Fibroblast of lung (primary cell): ENCODE measurements at regions not wholly inside any gene's neighbourhood (a gene's known extent, or its start where the extent isn't known, plus 50 kb on each side); places are given as distances from the start of the nearest gene placed in this dataset.

Experiments used
- DNase-seq, 2 donors: peaks; one replicate each; pipeline versions ENCODE4 v3.0.0 to v3.0.0-alpha.2; 2010; ENCODE audit warnings: low read depth in 2 of 2
- H2AFZ ChIP-seq: 2 replicates; pipeline ENCODE4 v1.5.1; 2012; ENCODE audit warnings: low read length, control low read depth, inconsistent platforms
- H3K27ac ChIP-seq: 2 replicates; pipeline ENCODE4 v1.5.1; 2011; ENCODE audit warnings: low read length, control low read depth; ENCODE audit not compliant: insufficient read depth
- H3K27me3 ChIP-seq: 2 replicates; pipeline ENCODE4 v1.5.1; 2011; ENCODE audit warnings: mild to moderate bottlenecking, low read length; ENCODE audit not compliant: control insufficient read depth, insufficient read depth
- H3K36me3 ChIP-seq: 2 replicates; pipeline ENCODE4 v1.5.1; 2011; ENCODE audit warnings: low read length; ENCODE audit not compliant: control insufficient read depth, insufficient read depth
- H3K4me1 ChIP-seq: 2 replicates; pipeline ENCODE4 v1.5.1; 2011; ENCODE audit warnings: low read length; ENCODE audit not compliant: control insufficient read depth, insufficient read depth; ENCODE audit errors: extremely low read depth
- H3K4me2 ChIP-seq: 2 replicates; pipeline ENCODE4 v1.5.1; 2011; ENCODE audit warnings: low read length, control low read depth; ENCODE audit not compliant: insufficient read depth; ENCODE audit errors: extremely low read depth
- H3K4me3 ChIP-seq, 4 experiments: fragments of 200-600 bp in 1 of 4; sonication (generic) in 1 of 4; replicated peaks in 1 of 4; 2 replicates each; pipeline ENCODE4 v1.5.1; 2011 to 2016; ENCODE audit warnings: low read length in 4 of 4, low read depth in 3 of 4, mild to moderate bottlenecking in 3 of 4, control low read depth in 2 of 4, inconsistent platforms in 1 of 4, mixed read lengths in 1 of 4; ENCODE audit not compliant: insufficient read depth in 1 of 4; ENCODE audit errors: control extremely low read depth in 1 of 4
- H3K79me2 ChIP-seq: 2 replicates; pipeline ENCODE4 v1.5.1; 2012; ENCODE audit warnings: mild to moderate bottlenecking, low read length, inconsistent platforms; ENCODE audit not compliant: control insufficient read depth, insufficient read depth
- H3K9ac ChIP-seq: 2 replicates; pipeline ENCODE4 v1.5.1; 2011; ENCODE audit warnings: mild to moderate bottlenecking, low read length, control low read depth; ENCODE audit not compliant: insufficient read depth
- H3K9me3 ChIP-seq: 2 replicates; pipeline ENCODE4 v1.5.1; 2012; ENCODE audit warnings: low read depth, low read length; ENCODE audit not compliant: control insufficient read depth, insufficient read depth
- H4K20me1 ChIP-seq: 2 replicates; pipeline ENCODE4 v1.5.1; 2011; ENCODE audit warnings: low read length; ENCODE audit not compliant: control insufficient read depth, insufficient read depth; ENCODE audit errors: extremely low read depth
- CTCF ChIP-seq, 2 donors: IDR thresholded peaks in 1 of 2; conservative IDR thresholded peaks in 1 of 2; 1 replicate in 1 of 2; 2 replicates in 1 of 2; pipeline ENCODE4 v1.5.1; 2011 to 2012; ENCODE audit warnings: low read length in 2 of 2, control low read depth in 1 of 2, inconsistent platforms in 1 of 2, low read depth in 1 of 2, mild to moderate bottlenecking in 1 of 2
- EZH2 ChIP-seq: IDR thresholded peaks from 2 replicates; pipeline ENCODE4 v1.5.1; 2012; ENCODE audit warnings: low read length, control low read depth, mild to moderate bottlenecking; ENCODE audit errors: missing control alignments

- H3K27me3 ChIP-seq, result no peaks in the 10 kb centered on the region
- no peak overlapping the region for H3K4me2 ChIP-seq
- DNase-seq, result no peak
- no peaks in the 10 kb centered on the region for H3K4me1 ChIP-seq
- no peaks in the 10 kb centered on the region for H4K20me1 ChIP-seq
- no peak overlapping the region for H3K9ac ChIP-seq
- H3K36me3 ChIP-seq, result no peaks in the 10 kb centered on the region
- no peaks in the 10 kb centered on the region for H3K9me3 ChIP-seq
- H3K27ac ChIP-seq, result no peak overlapping the region
- no peaks in the 10 kb centered on the region for H3K79me2 ChIP-seq
- no peak overlapping the region for H3K4me3 ChIP-seq
- no peak for TF ChIP-seq CTCF (conservative IDR thresholded peaks at IDR 0.05 in 1 of 2, IDR thresholded peaks at IDR 0.05 in 1 of 2; ENCODE audit: low read depth in 1 of 2, low read length in 2 of 2)
- no peak for TF ChIP-seq EZH2
- H2AFZ ChIP-seq, result no peak overlapping the region
Measured at GRCh38 chr2:103484906-103485305, 723.1 kb downstream of the TMEM182 start.

GRCh38 chr2:103496850-103497249 is 735.0 kb downstream of the TMEM182 start:
- no peaks in the 10 kb centered on the region for H3K36me3 ChIP-seq
- TF ChIP-seq CTCF (conservative IDR thresholded peaks at IDR 0.05 in 1 of 2, IDR thresholded peaks at IDR 0.05 in 1 of 2; ENCODE audit: low read depth in 1 of 2, low read length in 2 of 2), result no peak
- no peak for TF ChIP-seq EZH2
- no peaks in the 10 kb centered on the region for H3K4me1 ChIP-seq
- no peaks in the 10 kb centered on the region for H3K9me3 ChIP-seq
- H2AFZ ChIP-seq, result no peak overlapping the region
- no peak overlapping the region for H3K4me2 ChIP-seq
- no peaks in the 10 kb centered on the region for H4K20me1 ChIP-seq
- no peak overlapping the region for H3K4me3 ChIP-seq
- H3K27me3 ChIP-seq, result no peaks in the 10 kb centered on the region
- no peaks in the 10 kb centered on the region for H3K79me2 ChIP-seq
- H3K27ac ChIP-seq, result no peak overlapping the region
- DNase-seq, result no peak
- no peak overlapping the region for H3K9ac ChIP-seq

- DNase-seq, result no peak
- Histone ChIP-seq H3K27me3 (no peaks in the 10 kb centered on the region), H3K9me3 (no peaks in the 10 kb centered on the region), H3K4me2 (no peak overlapping the region), H3K27ac (no peak overlapping the region), H3K79me2 (no peaks in the 10 kb centered on the region), H3K9ac (no peak overlapping the region), H2AFZ (no peak overlapping the region), H3K36me3 (no peaks in the 10 kb centered on the region), H4K20me1 (no peaks in the 10 kb centered on the region), H3K4me1 (no peaks in the 10 kb centered on the region), H3K4me3 (no peak overlapping the region)
- TF ChIP-seq CTCF (conservative IDR thresholded peaks at IDR 0.05 in 1 of 2, IDR thresholded peaks at IDR 0.05 in 1 of 2; ENCODE audit: low read depth in 1 of 2, low read length in 2 of 2) (no peak), EZH2 (no peak)
Measured at GRCh38 chr2:103506812-103507211, 745.0 kb downstream of the TMEM182 start.
